C4-2B (cell line): ENCODE measurements at regions not wholly inside any gene's neighbourhood (a gene's known extent, or its start where the extent isn't known, plus 50 kb on each side); places are given as distances from the start of the nearest gene placed in this dataset.

Source experiments
- H3K27ac ChIP-seq: fragments of 450-650 bp; 2 replicates; pipeline ENCODE4 v1.5.1; 2017
- ZFX ChIP-seq: fragments of 450-650 bp; IDR thresholded peaks from 2 replicates; pipeline ENCODE4 v1.6.1; 2017
- TF ChIP-seq, protein P1 (sequence below): fragments of 450-650 bp; conservative IDR thresholded peaks from 2 replicates; pipeline ENCODE4 v1.5.1; 2017; ENCODE audit warnings: mild to moderate bottlenecking

DNA sequence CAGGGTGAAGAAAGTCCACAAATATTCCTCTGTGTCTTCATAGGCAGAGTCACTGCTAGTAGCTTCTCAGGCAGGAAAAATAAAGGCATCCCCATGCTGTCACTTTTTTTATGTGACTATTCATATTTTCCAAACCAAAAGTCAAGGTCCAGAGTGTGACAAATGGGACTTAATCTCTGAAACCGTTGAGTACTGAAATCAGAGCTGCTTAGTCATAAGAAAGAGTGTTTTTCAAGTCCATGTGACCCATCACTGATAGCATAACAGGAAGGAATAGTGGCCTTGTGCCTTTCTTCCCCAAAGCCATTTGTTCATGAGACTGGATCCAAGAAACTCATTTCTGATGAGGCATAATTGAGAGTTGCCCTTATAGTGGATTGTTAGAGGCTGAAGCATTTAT, 210.3 kb upstream of the TSHZ2 start:
- no peak for TF ChIP-seq ZFX
- TF ChIP-seq, protein P1, sequence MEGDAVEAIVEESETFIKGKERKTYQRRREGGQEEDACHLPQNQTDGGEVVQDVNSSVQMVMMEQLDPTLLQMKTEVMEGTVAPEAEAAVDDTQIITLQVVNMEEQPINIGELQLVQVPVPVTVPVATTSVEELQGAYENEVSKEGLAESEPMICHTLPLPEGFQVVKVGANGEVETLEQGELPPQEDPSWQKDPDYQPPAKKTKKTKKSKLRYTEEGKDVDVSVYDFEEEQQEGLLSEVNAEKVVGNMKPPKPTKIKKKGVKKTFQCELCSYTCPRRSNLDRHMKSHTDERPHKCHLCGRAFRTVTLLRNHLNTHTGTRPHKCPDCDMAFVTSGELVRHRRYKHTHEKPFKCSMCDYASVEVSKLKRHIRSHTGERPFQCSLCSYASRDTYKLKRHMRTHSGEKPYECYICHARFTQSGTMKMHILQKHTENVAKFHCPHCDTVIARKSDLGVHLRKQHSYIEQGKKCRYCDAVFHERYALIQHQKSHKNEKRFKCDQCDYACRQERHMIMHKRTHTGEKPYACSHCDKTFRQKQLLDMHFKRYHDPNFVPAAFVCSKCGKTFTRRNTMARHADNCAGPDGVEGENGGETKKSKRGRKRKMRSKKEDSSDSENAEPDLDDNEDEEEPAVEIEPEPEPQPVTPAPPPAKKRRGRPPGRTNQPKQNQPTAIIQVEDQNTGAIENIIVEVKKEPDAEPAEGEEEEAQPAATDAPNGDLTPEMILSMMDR = no peak
- H3K27ac ChIP-seq = no peak overlapping the region

DNA sequence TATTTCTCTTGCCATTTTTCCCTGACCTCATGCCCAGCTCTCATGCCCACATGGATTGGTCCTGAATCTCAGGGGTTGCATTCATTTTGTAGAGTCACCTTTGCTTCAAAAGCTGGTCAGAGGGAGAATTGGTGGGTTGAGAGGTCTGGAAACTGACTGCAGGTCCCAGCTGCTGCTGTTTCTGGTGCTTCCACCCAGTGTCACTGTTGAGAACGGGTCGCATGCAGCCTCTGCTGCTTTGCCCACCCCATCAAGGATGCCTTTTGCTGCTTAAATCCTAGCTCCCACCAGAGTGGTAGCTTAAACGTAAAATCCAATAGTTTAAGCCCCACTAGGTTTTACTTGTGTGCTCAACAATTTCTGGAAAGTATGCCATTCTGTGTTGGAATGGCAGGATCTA, 211.4 kb upstream of the TSHZ2 start:
- no peak for TF ChIP-seq ZFX
- TF ChIP-seq, protein P1 = no peak
- H3K27ac ChIP-seq = no peak overlapping the region

DNA sequence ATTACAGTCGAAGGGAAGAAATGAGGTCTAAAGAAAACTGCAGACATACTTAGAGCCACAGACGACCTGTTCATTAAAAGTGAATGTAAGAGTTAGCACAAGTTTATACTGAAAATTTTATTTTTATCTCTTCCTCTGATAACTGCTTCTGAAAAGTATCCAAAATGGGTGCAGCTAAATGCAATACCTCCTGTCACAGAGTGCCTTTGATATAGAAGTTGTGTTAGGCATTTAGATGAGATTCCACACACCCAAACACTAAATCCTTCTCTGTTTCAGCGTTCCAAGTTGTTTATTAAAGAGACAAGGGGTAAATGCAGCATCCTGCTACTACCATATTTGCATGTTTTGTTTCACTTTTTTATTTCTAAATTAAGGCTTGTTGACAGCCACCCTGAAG, 214.7 kb upstream of the TSHZ2 start:
- H3K27ac ChIP-seq = no peak overlapping the region
- TF ChIP-seq, protein P1 = no peak
- no peak for TF ChIP-seq ZFX

DNA sequence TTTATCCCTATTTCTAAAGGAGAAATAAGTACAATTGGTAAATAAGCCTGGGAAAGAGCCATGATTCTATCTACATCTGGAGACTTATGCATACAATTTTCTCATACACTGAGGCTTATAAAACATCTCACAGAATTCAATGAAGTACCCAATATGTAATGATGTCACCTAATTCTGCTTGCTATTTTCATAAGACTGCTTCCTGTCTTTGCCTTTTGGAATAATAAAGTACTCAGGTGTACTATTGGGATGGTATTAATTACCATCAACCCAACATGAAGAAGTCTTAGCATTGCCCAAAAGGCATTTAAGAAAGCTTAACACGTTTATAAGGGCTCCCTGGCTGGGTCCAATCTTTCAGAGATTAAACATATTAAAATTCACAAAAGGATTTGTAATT, 216.4 kb upstream of the TSHZ2 start:
- TF ChIP-seq, protein P1 = no peak
- no peak for TF ChIP-seq ZFX
- no peak overlapping the region for H3K27ac ChIP-seq

DNA sequence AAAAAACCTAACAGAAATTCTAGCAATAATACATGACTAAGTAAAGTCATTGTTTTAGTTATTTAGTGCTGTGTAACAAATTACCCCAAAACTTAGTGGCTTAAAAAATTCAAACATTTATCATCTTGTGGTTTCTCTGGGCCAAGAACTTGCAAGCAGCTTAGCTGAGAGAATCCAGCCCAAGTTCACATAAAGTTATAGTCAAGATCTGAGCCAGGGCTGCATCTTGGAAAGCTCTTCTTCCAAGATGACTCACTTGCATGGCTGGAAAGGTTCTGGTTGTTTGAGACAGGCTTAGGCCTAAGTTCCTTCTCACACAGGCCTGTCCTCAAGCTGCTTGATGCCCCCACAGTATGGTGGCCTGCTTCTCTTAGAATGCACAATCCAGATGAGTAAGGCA, 217.8 kb upstream of the TSHZ2 start:
- no peak overlapping the region for H3K27ac ChIP-seq
- no peak for TF ChIP-seq ZFX
- TF ChIP-seq, protein P1 = no peak

DNA sequence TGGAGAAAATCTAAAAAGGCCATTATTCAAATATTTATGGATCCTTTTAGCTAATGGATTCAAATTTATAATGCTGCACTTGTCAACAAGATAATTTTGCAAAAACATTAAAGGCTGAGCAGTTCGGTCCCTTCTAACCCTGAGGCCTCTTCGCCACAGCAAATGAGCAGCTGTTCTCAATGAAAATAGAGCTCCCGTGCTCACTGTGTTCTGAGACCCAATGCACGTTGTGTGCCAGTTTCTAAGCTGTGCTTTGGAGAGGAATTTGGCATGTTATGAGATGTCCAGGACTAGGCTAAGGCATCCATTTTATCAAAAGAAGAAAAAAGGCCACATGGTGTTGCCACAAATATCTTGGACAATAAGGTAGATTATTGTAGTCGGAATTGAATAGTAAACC, 220.1 kb upstream of the TSHZ2 start:
- H3K27ac ChIP-seq = no peak overlapping the region
- TF ChIP-seq, protein P1 = no peak
- no peak for TF ChIP-seq ZFX

DNA sequence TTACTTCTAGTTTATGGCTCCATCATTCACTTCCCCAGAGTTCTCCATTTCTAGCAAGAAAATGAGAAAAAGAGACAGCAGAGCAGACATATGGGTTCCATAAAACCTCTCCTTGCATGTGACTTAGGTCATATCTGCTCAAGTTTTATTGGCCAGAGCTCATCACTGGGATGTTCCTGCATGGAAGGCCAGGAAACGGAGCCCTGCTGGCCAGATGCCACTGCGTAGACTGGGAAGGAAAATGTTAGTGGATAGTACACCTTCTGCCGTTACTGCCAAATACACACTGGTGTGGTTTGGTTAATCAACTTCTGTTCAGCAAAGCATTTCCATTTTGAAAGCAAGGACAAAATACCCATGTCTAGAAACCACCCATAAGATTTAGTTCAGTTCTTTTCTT, 220.6 kb upstream of the TSHZ2 start:
- TF ChIP-seq, protein P1 = no peak
- no peak overlapping the region for H3K27ac ChIP-seq
